Brain microvascular endothelial cell (primary cell): ENCODE measurements at regions not wholly inside any gene's neighbourhood (a gene's known extent, or its start where the extent isn't known, plus 50 kb on each side); places are given as distances from the start of the nearest gene placed in this dataset.

Experiments
- DNase-seq: peaks from one replicate; pipeline ENCODE4 v3.0.0-alpha.2; 2020
- H3K27ac ChIP-seq: fragments of 250-450 bp; sonication (Bioruptor Pico); 2 replicates; pipeline ENCODE4 v1.5.1; 2020; ENCODE audit warnings: mild to moderate bottlenecking, moderate library complexity
- H3K27me3 ChIP-seq: fragments of 250-450 bp; sonication (Bioruptor Pico); replicated peaks from 2 replicates; pipeline ENCODE4 v1.5.1; 2020; ENCODE audit warnings: mild to moderate bottlenecking
- H3K36me3 ChIP-seq: fragments of 250-450 bp; sonication (Bioruptor Pico); replicated peaks from 2 replicates; pipeline ENCODE4 v1.5.1; 2020; ENCODE audit warnings: mild to moderate bottlenecking
- H3K4me3 ChIP-seq: 2 replicates; pipeline ENCODE4 v1.5.1; 2011; ENCODE audit warnings: low read depth, mild to moderate bottlenecking, control low read depth, low read length, moderate library complexity
- in situ Hi-C: cut with HindIII; loops from 2 replicates; pipeline ENCODE4 v1.10.0; 2017; ENCODE audit warnings: low sequenced_read_pairs, low pct_ligation_motif_present
- TF ChIP-seq, protein P1 (sequence below): IDR thresholded peaks from 2 replicates; pipeline ENCODE4 v1.5.1; 2011; ENCODE audit warnings: low read depth, mild to moderate bottlenecking, moderate library complexity, low read length, control low read depth, inconsistent platforms; ENCODE audit errors: missing control alignments

- DNase-seq, result no peak
- Histone ChIP-seq H3K27me3 (no peaks in the 10 kb centered on the region), H3K27ac (no peak overlapping the region), H3K36me3 (no peaks in the 10 kb centered on the region), H3K4me3 (no peak overlapping the region)
- in situ Hi-C loops, result no loop called here
- TF ChIP-seq, protein P1, sequence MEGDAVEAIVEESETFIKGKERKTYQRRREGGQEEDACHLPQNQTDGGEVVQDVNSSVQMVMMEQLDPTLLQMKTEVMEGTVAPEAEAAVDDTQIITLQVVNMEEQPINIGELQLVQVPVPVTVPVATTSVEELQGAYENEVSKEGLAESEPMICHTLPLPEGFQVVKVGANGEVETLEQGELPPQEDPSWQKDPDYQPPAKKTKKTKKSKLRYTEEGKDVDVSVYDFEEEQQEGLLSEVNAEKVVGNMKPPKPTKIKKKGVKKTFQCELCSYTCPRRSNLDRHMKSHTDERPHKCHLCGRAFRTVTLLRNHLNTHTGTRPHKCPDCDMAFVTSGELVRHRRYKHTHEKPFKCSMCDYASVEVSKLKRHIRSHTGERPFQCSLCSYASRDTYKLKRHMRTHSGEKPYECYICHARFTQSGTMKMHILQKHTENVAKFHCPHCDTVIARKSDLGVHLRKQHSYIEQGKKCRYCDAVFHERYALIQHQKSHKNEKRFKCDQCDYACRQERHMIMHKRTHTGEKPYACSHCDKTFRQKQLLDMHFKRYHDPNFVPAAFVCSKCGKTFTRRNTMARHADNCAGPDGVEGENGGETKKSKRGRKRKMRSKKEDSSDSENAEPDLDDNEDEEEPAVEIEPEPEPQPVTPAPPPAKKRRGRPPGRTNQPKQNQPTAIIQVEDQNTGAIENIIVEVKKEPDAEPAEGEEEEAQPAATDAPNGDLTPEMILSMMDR, result no peak
Measured at GRCh38 chr7:9083837-9084236, 650.4 kb downstream of the NXPH1 start.

DNA sequence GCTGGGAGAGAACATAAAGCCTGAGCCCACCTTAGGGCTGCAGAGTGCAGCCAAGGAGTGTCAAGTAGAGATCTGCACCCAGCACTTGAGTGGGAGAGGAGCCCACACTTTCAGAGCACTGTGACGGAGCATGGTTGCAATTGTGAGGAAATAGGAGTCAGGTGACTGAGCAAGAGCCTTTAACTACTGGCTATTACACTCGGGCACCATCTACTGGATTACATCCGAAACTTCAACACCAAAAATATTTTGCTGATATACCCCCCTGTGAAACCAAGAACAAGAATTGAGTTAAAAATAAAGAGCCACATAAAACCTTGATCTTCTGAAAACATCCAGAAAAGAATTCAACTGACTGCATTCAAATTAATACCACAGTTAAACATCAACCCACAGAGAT, 657.9 kb downstream of the NXPH1 start:
- DNase-seq, result no peak
- no peak overlapping the region for H3K27ac ChIP-seq
- in situ Hi-C loops, result no loop called here
- no peaks in the 10 kb centered on the region for H3K27me3 ChIP-seq
- H3K36me3 ChIP-seq, result no peaks in the 10 kb centered on the region
- no peak overlapping the region for H3K4me3 ChIP-seq
- TF ChIP-seq, protein P1, result no peak

DNA sequence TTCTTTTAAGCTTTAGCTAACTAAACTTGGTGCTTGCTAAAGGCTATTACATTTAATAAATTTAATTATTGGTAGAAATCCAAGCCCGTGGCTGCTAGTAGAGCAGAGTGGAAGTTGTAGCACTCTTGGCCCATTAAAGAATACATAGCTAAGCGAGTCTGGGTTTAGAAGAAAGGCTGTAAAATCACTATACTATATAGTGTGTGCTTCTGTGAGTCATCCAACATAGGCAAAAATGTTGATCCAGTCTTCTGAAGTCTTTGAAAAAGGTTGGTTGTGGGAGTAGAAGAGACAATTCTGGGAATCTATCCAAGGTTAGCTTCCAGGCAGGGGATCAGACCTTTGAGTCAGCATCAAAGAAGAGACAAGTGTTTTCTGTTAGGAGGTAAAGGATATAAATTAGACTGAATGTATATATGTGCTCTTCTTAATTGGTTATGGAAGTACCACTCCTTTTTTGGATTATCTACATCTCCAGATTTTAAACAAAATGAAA, 664.2 kb downstream of the NXPH1 start:
- in situ Hi-C loops, result no loop called here

GRCh38 chr7:9100289-9100688, 666.9 kb downstream of the NXPH1 start:
- Histone ChIP-seq H3K27me3 (no peaks in the 10 kb centered on the region), H3K27ac (no peak overlapping the region), H3K36me3 (no peaks in the 10 kb centered on the region), H3K4me3 (no peak overlapping the region)
- DNase-seq, result no peak
- TF ChIP-seq, protein P1, result no peak
- in situ Hi-C loops, result no loop called here

More for the DNA sequence above, 664.2 kb downstream of the NXPH1 start:
- no peak overlapping the region for H3K4me3 ChIP-seq
- H3K36me3 ChIP-seq, result no peaks in the 10 kb centered on the region
- no peaks in the 10 kb centered on the region for H3K27me3 ChIP-seq
- TF ChIP-seq, protein P1, result no peak
- DNase-seq, result no peak
- H3K27ac ChIP-seq, result no peak overlapping the region

DNA sequence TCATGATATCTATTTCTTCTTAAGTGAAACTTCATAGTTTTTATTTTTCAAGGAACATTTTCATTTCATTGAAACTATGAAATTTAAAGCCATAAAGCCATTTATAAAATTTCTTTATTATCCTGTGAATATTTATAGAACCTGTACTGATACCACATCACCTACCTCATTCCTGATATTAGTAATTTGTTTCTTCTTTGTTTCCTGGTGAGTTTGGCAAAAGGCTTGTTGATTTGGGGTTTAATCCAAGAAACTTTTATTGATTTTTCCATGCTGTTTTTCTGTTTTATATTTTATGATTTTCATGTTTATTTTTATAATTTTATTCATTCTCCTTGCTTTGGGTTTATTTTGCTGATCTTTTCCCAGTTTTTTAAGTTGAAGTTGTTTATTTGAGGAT, 669.4 kb downstream of the NXPH1 start:
- Histone ChIP-seq H3K36me3 (no peaks in the 10 kb centered on the region), H3K27ac (no peak overlapping the region), H3K4me3 (no peak overlapping the region), H3K27me3 (no peaks in the 10 kb centered on the region)
- TF ChIP-seq, protein P1, result no peak
- no peak for DNase-seq
- in situ Hi-C loops, result no loop called here

DNA sequence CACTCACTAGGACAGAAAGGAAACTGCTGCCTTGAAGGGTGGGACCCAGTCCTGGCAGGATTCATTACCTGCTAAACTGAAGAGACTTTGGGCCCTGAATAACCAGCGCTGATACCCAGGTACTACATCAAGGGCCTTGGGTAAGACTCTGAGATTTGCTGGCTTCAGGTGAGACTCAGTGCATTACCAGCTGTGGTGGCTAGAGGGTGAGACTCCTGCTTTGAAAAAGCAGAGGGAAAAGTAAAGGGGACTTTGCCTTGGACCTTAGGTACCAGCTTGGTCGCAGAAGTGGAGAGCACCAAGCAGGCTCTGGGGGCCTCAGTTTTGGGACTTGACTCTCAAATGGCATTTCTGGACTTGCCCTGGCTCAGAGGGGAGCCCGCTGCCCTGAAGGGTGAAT, 673.3 kb downstream of the NXPH1 start:
- no peaks in the 10 kb centered on the region for H3K27me3 ChIP-seq
- H3K36me3 ChIP-seq, result no peaks in the 10 kb centered on the region
- H3K27ac ChIP-seq, result no peak overlapping the region
- no peak overlapping the region for H3K4me3 ChIP-seq
- TF ChIP-seq, protein P1, result no peak
- in situ Hi-C loops, result no loop called here
- no peak for DNase-seq
